Esophagus muscularis mucosa (tissue), 4 donors: ENCODE measurements at regions not wholly inside any gene's neighbourhood (a gene's known extent, or its start where the extent isn't known, plus 50 kb on each side); places are given as distances from the start of the nearest gene placed in this dataset.

Experiments
- DNase-seq: peaks from one replicate; pipeline ENCODE4 v3.0.0-alpha.2; 2017; ENCODE audit errors: extremely low spot score
- H3K27ac ChIP-seq, 4 donors: fragments of 200-600 bp; sonication (generic); replicated peaks in 1 of 4; 1 replicate in 3 of 4; 2 replicates in 1 of 4; pipeline ENCODE4 v1.5.1; 2016 to 2019; ENCODE audit warnings: mild to moderate bottlenecking in 1 of 4
- H3K27me3 ChIP-seq, 4 donors: fragments of 200-600 bp; sonication (generic); one replicate each; pipeline versions ENCODE4 v1.5.1 to v1.6.0; 2016 to 2019
- H3K36me3 ChIP-seq, 4 donors: fragments of 200-600 bp; sonication (generic); one replicate each; pipeline ENCODE4 v1.5.1; 2016 to 2019
- H3K4me1 ChIP-seq, 4 donors: fragments of 200-600 bp; sonication (generic); one replicate each; pipeline ENCODE4 v1.5.1; 2016 to 2019
- H3K4me3 ChIP-seq, 4 donors: fragments of 200-600 bp; sonication (generic); 1 replicate in 2 of 4; 2 replicates in 2 of 4; pipeline ENCODE4 v1.5.1; 2016 to 2019; ENCODE audit warnings: mild to moderate bottlenecking in 4 of 4, moderate library complexity in 1 of 4
- H3K9me3 ChIP-seq, 4 donors: fragments of 200-600 bp; sonication (generic); 1 replicate in 3 of 4; 2 replicates in 1 of 4; pipeline ENCODE4 v1.5.1; 2016 to 2019
- CTCF ChIP-seq, 3 experiments: fragments of 200-600 bp in 2 of 3; fragments of 450-650 bp in 1 of 3; sonication (generic) in 2 of 3; IDR thresholded peaks; one replicate each; pipeline ENCODE4 v1.5.1; 2017 to 2019; ENCODE audit warnings: antibody characterized with exemption in 3 of 3, mild to moderate bottlenecking in 2 of 3, moderate library complexity in 1 of 3
- EP300 ChIP-seq: sonication (generic); formaldehyde crosslinking; IDR thresholded peaks from one replicate; pipeline ENCODE4 v1.6.1; 2017; ENCODE audit warnings: antibody characterized with exemption
- POLR2A ChIP-seq: fragments of 450-650 bp; IDR thresholded peaks from one replicate; pipeline ENCODE4 v1.6.1; 2017; ENCODE audit warnings: antibody characterized with exemption, moderate library complexity, mild to moderate bottlenecking, low read depth
- POLR2AphosphoS5 ChIP-seq, 2 donors: sonication (generic); formaldehyde crosslinking; IDR thresholded peaks; one replicate each; pipeline ENCODE4 v1.6.1; 2017; ENCODE audit warnings: antibody characterized with exemption in 2 of 2
- WGBS: methylation state at CpG from one replicate; pipeline ENCODE4 v1.1.5; 2018; 5-methylcytosine and 5-hydroxymethylcytosine counted together
- intact Hi-C: fragments of 100-400 bp; cut with DNase I; formaldehyde crosslinking; loops from one replicate; pipeline ENCODE4 v1.15.1; 2023

DNA sequence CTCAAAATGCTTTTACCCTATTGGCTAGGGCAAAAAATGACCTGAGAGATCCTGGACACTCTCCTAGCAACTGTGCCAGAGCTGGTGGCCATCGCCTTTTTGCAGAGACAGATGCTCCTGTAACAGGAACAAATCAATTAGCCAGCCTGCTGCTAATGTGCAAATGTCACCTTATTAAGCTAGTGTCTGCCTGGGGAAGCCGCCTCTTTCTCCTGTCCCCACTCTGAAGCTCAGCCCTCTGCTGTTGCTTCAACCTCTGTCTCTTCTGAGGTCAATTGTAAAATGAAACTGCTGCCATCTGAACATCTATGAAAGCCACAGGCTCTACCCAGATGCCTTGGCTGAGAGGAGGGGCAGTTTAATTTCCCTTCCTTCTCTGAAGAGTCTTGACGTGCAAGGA lies 85.5 kb upstream of the CACNA1E start:
- Histone ChIP-seq H3K27ac (no peak overlapping the region), H3K9me3 (no peaks in the 10 kb centered on the region), H3K4me1 (no peaks in the 10 kb centered on the region), H3K27me3 (no peaks in the 10 kb centered on the region), H3K4me3 (no peak overlapping the region), H3K36me3 (no peaks in the 10 kb centered on the region)
- WGBS, result 43% methylated on average over 3 of the region's 3 CpGs
- no peak for DNase-seq
- intact Hi-C loops, result no loop called here
- TF ChIP-seq CTCF (IDR thresholded peaks at IDR 0.05) (no peak), EP300 (no peak), POLR2A (no peak), POLR2AphosphoS5 (IDR thresholded peaks at IDR 0.05) (no peak)

- no peak for DNase-seq
- TF ChIP-seq EP300 (no peak), POLR2AphosphoS5 (IDR thresholded peaks at IDR 0.05) (no peak), CTCF (IDR thresholded peaks at IDR 0.05) (no peak), POLR2A (no peak)
Measured at GRCh38 chr1:181398544-181398943, 84.8 kb upstream of the CACNA1E start.

DNA sequence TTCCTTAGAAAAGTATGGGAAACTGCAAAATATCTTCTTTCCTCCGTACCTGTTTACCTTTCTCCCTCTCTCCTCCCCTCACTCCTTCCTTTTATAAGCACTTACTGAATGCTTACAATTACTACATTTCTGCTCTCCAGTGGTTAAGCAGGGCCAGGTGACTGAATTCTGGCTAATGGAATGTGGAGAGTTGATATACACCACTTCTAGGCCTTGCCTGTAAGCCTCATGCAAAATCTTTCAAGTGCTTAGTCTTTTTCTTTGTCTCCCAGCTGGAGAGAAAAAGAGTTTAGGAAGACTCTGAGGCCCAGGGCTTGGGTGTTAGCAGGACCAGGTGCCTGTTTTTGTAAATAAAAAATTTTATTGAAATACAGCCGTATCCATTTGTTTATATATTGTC lies 77.7 kb upstream of the CACNA1E start:
- Histone ChIP-seq H3K27ac (no peak overlapping the region), H3K4me1 (no peaks in the 10 kb centered on the region), H3K36me3 (no peaks in the 10 kb centered on the region), H3K27me3 (no peaks in the 10 kb centered on the region), H3K4me3 (no peak overlapping the region), H3K9me3 (no peaks in the 10 kb centered on the region)
- TF ChIP-seq POLR2AphosphoS5 (IDR thresholded peaks at IDR 0.05), result no peak
- no peak for TF ChIP-seq POLR2A
- TF ChIP-seq EP300, result no peak
- TF ChIP-seq CTCF (IDR thresholded peaks at IDR 0.05), result no peak
- intact Hi-C loops, result no loop called here
- no peak for DNase-seq
- 84% methylated on average over 2 of the region's 2 CpGs for WGBS

More at GRCh38 chr1:181398544-181398943, 84.8 kb upstream of the CACNA1E start:
- H3K36me3 ChIP-seq, result no peaks in the 10 kb centered on the region
- no peaks in the 10 kb centered on the region for H3K4me1 ChIP-seq
- no peaks in the 10 kb centered on the region for H3K9me3 ChIP-seq
- intact Hi-C loops, result no loop called here
- H3K4me3 ChIP-seq, result no peak overlapping the region
- 80% methylated on average over 4 of the region's 4 CpGs for WGBS
- H3K27ac ChIP-seq, result no peak overlapping the region
- H3K27me3 ChIP-seq, result no peaks in the 10 kb centered on the region

- 82% methylated on average over 2 of the region's 2 CpGs for WGBS
Measured at GRCh38 chr1:181406989-181407388, 76.3 kb upstream of the CACNA1E start.

More at GRCh38 chr1:181406989-181407388, 76.3 kb upstream of the CACNA1E start:
- no peak overlapping the region for H3K27ac ChIP-seq
- H3K27me3 ChIP-seq, result no peaks in the 10 kb centered on the region
- H3K36me3 ChIP-seq, result no peaks in the 10 kb centered on the region
- H3K9me3 ChIP-seq, result no peaks in the 10 kb centered on the region
- no peak for TF ChIP-seq POLR2A
- no peak for TF ChIP-seq CTCF (IDR thresholded peaks at IDR 0.05)
- no peak for TF ChIP-seq POLR2AphosphoS5 (IDR thresholded peaks at IDR 0.05)
- TF ChIP-seq EP300, result no peak
- H3K4me1 ChIP-seq, result no peaks in the 10 kb centered on the region
- no peak for DNase-seq
- H3K4me3 ChIP-seq, result no peak overlapping the region
- intact Hi-C loops, result no loop called here
